H1 (cell line): ENCODE measurements at regions not wholly inside any gene's neighbourhood (a gene's known extent, or its start where the extent isn't known, plus 50 kb on each side); places are given as distances from the start of the nearest gene placed in this dataset.

Experiments used
- CTCF ChIA-PET: fragments of 300-600 bp; sonication (Branson Sonifier 250); formaldehyde crosslinking; loops from one replicate; lab custom pipeline; 2021; ENCODE audit not compliant: partially characterized antibody; lab: Charles Lee
- POLR2A ChIA-PET: fragments of 300-600 bp; sonication (Branson Sonifier 250); formaldehyde crosslinking; loops from one replicate; lab custom pipeline; 2021; ENCODE audit warnings: inconsistent platforms; ENCODE audit not compliant: partially characterized antibody; lab: Charles Lee
- DNase-seq, 2 experiments: peaks; one replicate each; pipeline versions ENCODE4 v3.0.0 to v3.0.0-alpha.2; 2010 to 2022; ENCODE audit warnings: low spot score in 2 of 2, low read depth in 1 of 2, mixed read lengths in 1 of 2
- FAIRE-seq: peaks from 2 replicates; lab custom pipeline; 2011; peaks lifted over from hg19 to GRCh38; lab: Jason Lieb, UNC
- H2AFZ ChIP-seq: 2 replicates; pipeline ENCODE4 v1.8.1; 2012; ENCODE audit warnings: low read length, inconsistent platforms
- H2AK5ac ChIP-seq: 2 replicates; pipeline ENCODE4 v1.6.1; 2013; ENCODE audit warnings: low read depth, low read length
- H2BK120ac ChIP-seq: replicated peaks from 2 replicates; pipeline ENCODE3; 2013; ENCODE audit warnings: low read depth, low read length, inconsistent platforms
- H2BK12ac ChIP-seq: 2 replicates; pipeline ENCODE4 v1.6.1; 2013; ENCODE audit warnings: low read depth, low read length
- H2BK15ac ChIP-seq: 2 replicates; pipeline ENCODE4 v1.6.1; 2013; ENCODE audit warnings: low read length
- H2BK20ac ChIP-seq: 2 replicates; pipeline ENCODE4 v1.6.1; 2013; ENCODE audit warnings: low read length
- H2BK5ac ChIP-seq: 2 replicates; pipeline ENCODE4 v1.6.1; 2013; ENCODE audit warnings: low read depth, low read length
- H3K14ac ChIP-seq: 2 replicates; pipeline ENCODE4 v1.6.1; 2013; ENCODE audit warnings: inconsistent platforms; ENCODE audit not compliant: insufficient read length
- H3K18ac ChIP-seq: 2 replicates; pipeline ENCODE4 v1.6.1; 2013; ENCODE audit warnings: low read length; ENCODE audit errors: extremely low read depth
- H3K23ac ChIP-seq: 2 replicates; pipeline ENCODE4 v1.6.1; 2013; ENCODE audit warnings: inconsistent platforms; ENCODE audit not compliant: insufficient read length
- H3K23me2 ChIP-seq: 2 replicates; pipeline ENCODE4 v1.6.1; 2013; ENCODE audit warnings: low read depth, low read length
- H3K27ac ChIP-seq: 2 replicates; pipeline ENCODE4 v1.6.1; 2011; ENCODE audit warnings: low read depth, low read length, inconsistent platforms
- H3K27me3 ChIP-seq, 4 experiments: replicated peaks in 1 of 4; 1 replicate in 1 of 4; 2 replicates in 3 of 4; pipeline versions ENCODE4 v1.6.1 to v1.8.1; 2011 to 2013; ENCODE audit warnings: low read length in 3 of 4, mild to moderate bottlenecking in 3 of 4, inconsistent platforms in 2 of 4, mixed read lengths in 2 of 4, moderate library complexity in 1 of 4; ENCODE audit not compliant: control insufficient read depth in 3 of 4, insufficient read depth in 3 of 4; ENCODE audit errors: extremely low read depth in 1 of 4
- H3K36me3 ChIP-seq, 4 experiments: 2 replicates each; pipeline versions ENCODE4 v1.6.1 to v1.8.1; 2011 to 2013; ENCODE audit warnings: mild to moderate bottlenecking in 4 of 4, low read length in 3 of 4, moderate library complexity in 2 of 4, control low read depth in 1 of 4, inconsistent platforms in 1 of 4; ENCODE audit not compliant: insufficient read depth in 4 of 4, control insufficient read depth in 2 of 4
- H3K4ac ChIP-seq: replicated peaks from 2 replicates; pipeline ENCODE3; 2013; ENCODE audit warnings: low read length, low read depth, mixed read lengths, inconsistent platforms; ENCODE audit not compliant: insufficient read length
- H3K4me1 ChIP-seq, 4 experiments: replicated peaks in 1 of 4; 1 replicate in 1 of 4; 2 replicates in 3 of 4; pipeline versions ENCODE4 v1.6.1 to v1.8.1; 2011 to 2013; ENCODE audit warnings: low read length in 3 of 4, inconsistent platforms in 2 of 4, mixed read lengths in 1 of 4; ENCODE audit not compliant: insufficient read depth in 4 of 4, control insufficient read depth in 3 of 4
- H3K4me2 ChIP-seq, 2 experiments: 2 replicates each; pipeline versions ENCODE4 v1.6.1 to v1.8.1; 2011 to 2013; ENCODE audit warnings: low read depth in 2 of 2, low read length in 2 of 2, control low read depth in 1 of 2, inconsistent platforms in 1 of 2, mild to moderate bottlenecking in 1 of 2; ENCODE audit not compliant: insufficient read depth in 1 of 2
- H3K4me3 ChIP-seq, 4 experiments: fragments of 200-600, 300-600 bp in 1 of 4; sonication (generic), shearing (Covaris generic), sonication (Bioruptor Twin) in 1 of 4; 2 replicates each; pipeline versions ENCODE4 v1.5.1 to v1.8.1; 2011 to 2016; ENCODE audit warnings: low read length in 4 of 4, low read depth in 3 of 4, control low read depth in 2 of 4, inconsistent platforms in 2 of 4, mild to moderate bottlenecking in 2 of 4, mixed read lengths in 1 of 4, moderate library complexity in 1 of 4; ENCODE audit not compliant: insufficient read depth in 2 of 4; ENCODE audit errors: extremely low read depth in 1 of 4
- H3K56ac ChIP-seq: replicated peaks from 2 replicates; pipeline ENCODE3; 2013; ENCODE audit warnings: low read depth, mild to moderate bottlenecking, mixed read lengths, low read length, inconsistent platforms; ENCODE audit not compliant: insufficient read length
- H3K79me1 ChIP-seq: 2 replicates; pipeline ENCODE4 v1.6.1; 2013; ENCODE audit warnings: low read depth, low read length, control low read depth
- H3K79me2 ChIP-seq, 2 experiments: 2 replicates each; pipeline versions ENCODE4 v1.6.1 to v1.8.1; 2012 to 2013; ENCODE audit warnings: low read length in 2 of 2, mild to moderate bottlenecking in 2 of 2, inconsistent platforms in 1 of 2; ENCODE audit not compliant: insufficient read depth in 2 of 2, control insufficient read depth in 1 of 2
- H3K9ac ChIP-seq, 4 experiments: replicated peaks in 1 of 4; 1 replicate in 1 of 4; 2 replicates in 3 of 4; pipeline versions ENCODE4 v1.6.1 to v1.8.1; 2011 to 2013; ENCODE audit warnings: low read depth in 3 of 4, low read length in 3 of 4, control low read depth in 2 of 4, mild to moderate bottlenecking in 2 of 4, moderate library complexity in 2 of 4, inconsistent platforms in 1 of 4; ENCODE audit errors: extremely low read depth in 1 of 4
- H3K9me3 ChIP-seq, 2 experiments: 2 replicates each; pipeline versions ENCODE4 v1.6.1 to v1.8.1; 2012 to 2013; ENCODE audit warnings: mild to moderate bottlenecking in 2 of 2, moderate library complexity in 2 of 2, control low read depth in 1 of 2, inconsistent platforms in 1 of 2, low read depth in 1 of 2, low read length in 1 of 2, mixed read lengths in 1 of 2; ENCODE audit not compliant: insufficient read depth in 2 of 2
- H4K20me1 ChIP-seq, 2 experiments: replicated peaks in 1 of 2; 2 replicates each; pipeline versions ENCODE3 to v1.8.1; 2011 to 2013; ENCODE audit warnings: inconsistent platforms in 2 of 2, low read length in 2 of 2, mild to moderate bottlenecking in 1 of 2; ENCODE audit not compliant: insufficient read depth in 2 of 2, control insufficient read depth in 1 of 2
- H4K5ac ChIP-seq: 2 replicates; pipeline ENCODE4 v1.6.1; 2013; ENCODE audit warnings: low read length, low read depth, mixed read lengths, inconsistent platforms; ENCODE audit not compliant: insufficient read length
- H4K8ac ChIP-seq: 2 replicates; pipeline ENCODE4 v1.8.0; 2013; ENCODE audit warnings: mild to moderate bottlenecking, moderate library complexity, low read length, inconsistent platforms; ENCODE audit not compliant: insufficient read depth; ENCODE audit errors: extremely low read depth
- H4K91ac ChIP-seq: replicated peaks from 2 replicates; pipeline ENCODE3; 2013; ENCODE audit warnings: low read length, mixed read lengths, inconsistent platforms; ENCODE audit not compliant: insufficient read length
- BACH1 ChIP-seq: IDR thresholded peaks from 2 replicates; pipeline ENCODE4 v1.6.1; 2012; ENCODE audit warnings: low read length, improper control_type of control experiment
- WGBS, 2 experiments: shearing (Covaris generic) in 1 of 2; methylation state at CpG; one replicate each; pipeline versions ENCODE4 v1.1.6 to v1.1.7; 2013 to 2015; ENCODE audit warnings: low lambda C conversion rate in 2 of 2, mixed read lengths in 2 of 2, inconsistent platforms in 1 of 2, low coverage in 1 of 2, missing lambda C conversion rate in 1 of 2; ENCODE audit not compliant: insufficient replicate concordance in 2 of 2, insufficient coverage in 1 of 2, insufficient read length in 1 of 2; ENCODE audit errors: extremely low coverage in 1 of 2, missing lambda C conversion rate in 1 of 2; 5-methylcytosine and 5-hydroxymethylcytosine counted together

- H3K18ac ChIP-seq, result no peak overlapping the region
- H3K23me2 ChIP-seq, result no peaks in the 10 kb centered on the region; the same call in 1 of the 2 replicates
- H2BK15ac ChIP-seq, result no peak overlapping the region
- H3K56ac ChIP-seq, result no peak overlapping the region
- no peak overlapping the region for H3K9ac ChIP-seq
- no peaks in the 10 kb centered on the region for H3K79me1 ChIP-seq
- H2AFZ ChIP-seq, result no peak overlapping the region
- no peak overlapping the region for H3K4me2 ChIP-seq
- H4K20me1 ChIP-seq, result no peaks in the 10 kb centered on the region
- H3K9me3 ChIP-seq, result peaks cover 8 to 11% of the 10 kb centered on the region in 2 experiments; a peak in 3 of 4 replicates
- no peak overlapping the region for H4K91ac ChIP-seq
- H3K4ac ChIP-seq, result no peak overlapping the region
- WGBS, 2 experiments, result 92% methylated on average over 2 of the region's 2 CpGs; no CpG with 5 or more reads in 1 of the 2 experiments
- H3K27me3 ChIP-seq, result no peaks in the 10 kb centered on the region
- no peak overlapping the region for H3K23ac ChIP-seq
- H3K14ac ChIP-seq, result no peak overlapping the region
- no peak overlapping the region for H4K8ac ChIP-seq
- POLR2A ChIA-PET, result no interaction called here
- no peak for DNase-seq
- CTCF ChIA-PET, result no interaction called here
- no peak overlapping the region for H2BK5ac ChIP-seq
- no peaks in the 10 kb centered on the region for H3K79me2 ChIP-seq
- no peak overlapping the region for H2BK20ac ChIP-seq
- no peak overlapping the region for H4K5ac ChIP-seq
- peaks cover 0 to 4% (median 3%) of the 10 kb centered on the region in 4 experiments; a peak in 4 of 7 replicates for H3K4me1 ChIP-seq
- no peak overlapping the region for H3K4me3 ChIP-seq
- H2BK120ac ChIP-seq, result no peak overlapping the region
- no peak overlapping the region for H2BK12ac ChIP-seq
- H2AK5ac ChIP-seq, result no peak overlapping the region
- FAIRE-seq, result no peak
- H3K27ac ChIP-seq, result no peak overlapping the region
- no peaks in the 10 kb centered on the region for H3K36me3 ChIP-seq
- no peak for TF ChIP-seq BACH1
These were observed 136.3 kb upstream of the PLXNC1 start for GRCh38 chr12:94012071-94012470.
